ENCODE measurements at regions not wholly inside any gene's neighbourhood (a gene's known extent, or its start where the extent isn't known, plus 50 kb on each side); places are given as distances from the start of the nearest gene placed in this dataset.

- FAIRE-seq, result no peak
These were observed 486.2 kb downstream of the EPHA4 start for GRCh38 chr2:221085936-221086335.

DNA sequence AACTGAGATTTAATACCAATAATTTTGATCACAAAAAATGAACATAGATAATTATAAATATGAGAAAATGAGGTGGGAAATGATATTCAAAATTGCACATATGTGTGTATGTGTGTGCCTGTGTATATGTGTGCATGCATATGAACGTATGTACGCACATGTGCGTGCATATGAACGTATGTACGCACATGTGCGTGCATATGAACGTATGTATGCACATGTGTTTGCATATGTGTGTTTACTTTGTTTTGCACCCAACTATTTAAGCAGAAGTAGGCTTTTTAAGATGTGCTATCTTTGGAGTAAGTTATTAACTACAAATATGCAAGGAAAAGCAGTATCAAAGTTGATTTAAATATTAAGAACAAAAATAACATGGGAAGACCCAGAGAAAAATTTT is 484.3 kb downstream of the EPHA4 start:
- TF ChIP-seq POLR2AphosphoS5 (IDR thresholded peaks at IDR 0.05; ENCODE audit: low read depth, low read length) (no peak), TAF1 (IDR thresholded peaks at IDR 0.05; ENCODE audit: low read depth, low read length) (no peak), POLR2A (IDR thresholded peaks at IDR 0.05; ENCODE audit: low read depth, low read length) (no peak), POU2F2 (IDR thresholded peaks at IDR 0.05; ENCODE audit: low read depth, low read length) (no peak), SPI1 (IDR thresholded peaks at IDR 0.05; ENCODE audit: low read depth, low read length) (no peak), PAX5 (IDR thresholded peaks at IDR 0.05; ENCODE audit: insufficient read depth, low read length, severe bottlenecking) (no peak)
- DNase-seq (ENCODE audit: insufficient read length, low spot score) (no peak), FAIRE-seq (no peak)

More at GRCh38 chr2:221085936-221086335, 486.2 kb downstream of the EPHA4 start:
- no peak for TF ChIP-seq SPI1 (IDR thresholded peaks at IDR 0.05; ENCODE audit: low read depth, low read length)
- TF ChIP-seq POU2F2 (IDR thresholded peaks at IDR 0.05; ENCODE audit: low read depth, low read length), result no peak
- TF ChIP-seq POLR2A (IDR thresholded peaks at IDR 0.05; ENCODE audit: low read depth, low read length), result no peak
- TF ChIP-seq TAF1 (IDR thresholded peaks at IDR 0.05; ENCODE audit: low read depth, low read length), result no peak
- no peak for TF ChIP-seq PAX5 (IDR thresholded peaks at IDR 0.05; ENCODE audit: insufficient read depth, low read length, severe bottlenecking)
- TF ChIP-seq POLR2AphosphoS5 (IDR thresholded peaks at IDR 0.05; ENCODE audit: low read depth, low read length), result no peak
- no peak for DNase-seq (ENCODE audit: insufficient read length, low spot score)

DNA sequence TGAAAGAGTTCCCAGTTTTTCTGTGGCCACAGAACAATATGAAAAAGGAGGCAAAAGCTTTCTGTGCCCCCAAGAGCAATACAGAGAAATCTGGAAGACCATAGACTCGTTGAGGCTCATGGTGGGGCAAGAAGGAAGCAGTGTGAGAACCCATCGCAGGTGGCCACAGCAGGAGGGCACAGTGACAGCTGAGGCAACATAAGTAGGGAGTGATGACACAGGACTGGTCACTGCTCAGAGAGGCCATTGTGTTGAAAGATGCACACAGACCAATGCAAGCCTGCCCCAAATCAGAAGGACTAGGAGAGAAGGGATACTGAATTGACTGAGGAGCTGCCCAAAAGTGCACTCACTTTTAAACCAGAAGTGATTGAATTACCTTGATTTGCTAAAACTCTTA is 483.6 kb downstream of the EPHA4 start:
- no peak for TF ChIP-seq POLR2AphosphoS5 (IDR thresholded peaks at IDR 0.05; ENCODE audit: low read depth, low read length)
- TF ChIP-seq SPI1 (IDR thresholded peaks at IDR 0.05; ENCODE audit: low read depth, low read length), result no peak
- no peak for TF ChIP-seq POLR2A (IDR thresholded peaks at IDR 0.05; ENCODE audit: low read depth, low read length)
- no peak for TF ChIP-seq TAF1 (IDR thresholded peaks at IDR 0.05; ENCODE audit: low read depth, low read length)
- no peak for TF ChIP-seq PAX5 (IDR thresholded peaks at IDR 0.05; ENCODE audit: insufficient read depth, low read length, severe bottlenecking)
- no peak for TF ChIP-seq POU2F2 (IDR thresholded peaks at IDR 0.05; ENCODE audit: low read depth, low read length)
- FAIRE-seq, result no peak
- DNase-seq (ENCODE audit: insufficient read length, low spot score), result no peak

GRCh38 chr2:221095356-221095755 is 476.7 kb downstream of the EPHA4 start:
- FAIRE-seq, result no peak
- TF ChIP-seq POLR2A (IDR thresholded peaks at IDR 0.05; ENCODE audit: low read depth, low read length) (no peak), POU2F2 (IDR thresholded peaks at IDR 0.05; ENCODE audit: low read depth, low read length) (no peak), TAF1 (IDR thresholded peaks at IDR 0.05; ENCODE audit: low read depth, low read length) (no peak), POLR2AphosphoS5 (IDR thresholded peaks at IDR 0.05; ENCODE audit: low read depth, low read length) (no peak), PAX5 (IDR thresholded peaks at IDR 0.05; ENCODE audit: insufficient read depth, low read length, severe bottlenecking) (no peak)
- DNase-seq (ENCODE audit: insufficient read length, low spot score), result no peak

DNA sequence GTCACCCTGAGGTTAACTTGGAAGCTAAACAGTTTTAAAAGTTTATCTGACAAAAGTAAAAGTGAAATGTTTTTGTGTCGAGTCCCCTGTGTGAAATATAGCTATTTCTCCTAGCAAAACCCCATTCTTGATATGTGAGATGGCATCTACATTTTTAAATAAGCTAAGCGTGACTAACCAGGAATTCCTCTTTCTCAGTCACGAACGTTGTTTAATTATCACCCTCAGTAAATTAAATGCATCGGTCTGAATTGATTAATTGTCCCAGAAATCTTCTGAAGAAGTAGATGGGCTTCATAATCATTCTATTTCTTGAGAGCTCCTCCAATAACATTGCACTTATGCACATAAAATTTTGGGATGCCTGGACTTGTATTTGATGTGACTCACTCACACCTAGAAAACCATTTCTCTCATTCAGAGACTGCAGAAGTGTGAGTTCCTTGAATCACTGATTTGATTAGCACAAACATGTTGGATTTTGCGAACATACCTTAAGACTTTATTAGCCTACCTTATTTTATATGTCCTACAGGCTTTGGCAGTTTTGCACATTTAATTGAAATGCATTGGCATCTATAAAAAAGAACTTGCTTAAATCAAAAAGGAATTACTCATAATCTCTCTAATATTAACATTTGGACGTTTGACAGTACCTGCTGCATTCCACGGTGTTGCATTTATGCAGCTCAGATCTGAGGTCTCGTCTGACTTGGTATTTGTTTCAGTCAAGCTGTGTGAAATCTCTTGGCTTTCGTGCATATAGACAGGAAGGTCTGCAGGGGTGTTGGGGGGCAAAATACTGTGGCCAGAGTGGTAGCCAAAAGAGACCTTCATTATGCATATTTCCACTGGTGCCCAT is 475.2 kb downstream of the EPHA4 start:
- TF ChIP-seq POLR2A (IDR thresholded peaks at IDR 0.05; ENCODE audit: low read depth, low read length) (no peak), SPI1 (IDR thresholded peaks at IDR 0.05; ENCODE audit: low read depth, low read length) (no peak), POU2F2 (IDR thresholded peaks at IDR 0.05; ENCODE audit: low read depth, low read length) (no peak), POLR2AphosphoS5 (IDR thresholded peaks at IDR 0.05; ENCODE audit: low read depth, low read length) (no peak), PAX5 (IDR thresholded peaks at IDR 0.05; ENCODE audit: insufficient read depth, low read length, severe bottlenecking) (no peak), TAF1 (IDR thresholded peaks at IDR 0.05; ENCODE audit: low read depth, low read length) (no peak)
- FAIRE-seq, result no peak
- DNase-seq (ENCODE audit: insufficient read length, low spot score), result no peak

DNA sequence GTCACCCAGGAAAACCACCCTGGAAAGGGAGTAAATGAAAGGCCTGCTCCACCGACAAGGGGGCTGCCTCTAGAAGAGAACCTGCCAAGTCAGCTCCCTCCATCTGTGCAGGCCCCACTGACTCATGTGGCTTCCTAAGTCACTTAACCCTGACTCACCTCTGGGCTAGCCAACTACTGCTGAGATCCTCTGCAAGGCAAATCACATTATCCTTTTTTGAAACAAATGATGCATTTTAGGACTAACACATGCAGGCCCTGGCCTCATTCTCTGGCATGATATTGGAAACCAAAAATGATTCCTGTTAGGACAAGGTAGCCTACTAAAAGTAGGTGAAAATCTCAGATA is 474.6 kb downstream of the EPHA4 start:
- FAIRE-seq, result no peak
- TF ChIP-seq POLR2A (IDR thresholded peaks at IDR 0.05; ENCODE audit: low read depth, low read length) (no peak), POU2F2 (IDR thresholded peaks at IDR 0.05; ENCODE audit: low read depth, low read length) (no peak), PAX5 (IDR thresholded peaks at IDR 0.05; ENCODE audit: insufficient read depth, low read length, severe bottlenecking) (no peak), SPI1 (IDR thresholded peaks at IDR 0.05; ENCODE audit: low read depth, low read length) (no peak), POLR2AphosphoS5 (IDR thresholded peaks at IDR 0.05; ENCODE audit: low read depth, low read length) (no peak), TAF1 (IDR thresholded peaks at IDR 0.05; ENCODE audit: low read depth, low read length) (no peak)
- no peak for DNase-seq (ENCODE audit: insufficient read length, low spot score)

DNA sequence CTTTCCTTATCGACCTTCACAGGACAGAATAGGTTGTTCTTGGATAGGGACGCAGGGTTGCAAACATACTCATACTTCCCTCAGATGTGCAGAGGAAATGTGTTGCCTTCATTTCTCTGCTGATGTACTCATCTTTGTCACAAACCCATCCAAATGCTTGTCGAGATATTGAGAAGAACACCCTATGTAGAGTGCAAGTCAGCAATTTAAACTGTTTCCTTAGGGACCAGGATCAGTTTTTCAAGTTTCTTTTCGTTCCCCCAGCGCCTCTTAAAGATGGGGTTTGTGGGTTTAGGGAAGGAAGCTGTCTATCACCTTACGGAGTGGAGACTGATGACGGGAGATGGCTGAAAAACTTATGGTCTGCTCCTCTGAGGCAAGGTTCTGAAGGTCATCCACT is 474.2 kb downstream of the EPHA4 start:
- no peak for DNase-seq (ENCODE audit: insufficient read length, low spot score)
- TF ChIP-seq SPI1 (IDR thresholded peaks at IDR 0.05; ENCODE audit: low read depth, low read length), result no peak
- no peak for FAIRE-seq

GRCh38 chr2:221100467-221101089 is 471.5 kb downstream of the EPHA4 start:
- FAIRE-seq (no peak), DNase-seq (ENCODE audit: insufficient read length, low spot score) (no peak)
- TF ChIP-seq POLR2A (IDR thresholded peaks at IDR 0.05; ENCODE audit: low read depth, low read length), result no peak
- no peak for TF ChIP-seq POLR2AphosphoS5 (IDR thresholded peaks at IDR 0.05; ENCODE audit: low read depth, low read length)
- no peak for TF ChIP-seq POU2F2 (IDR thresholded peaks at IDR 0.05; ENCODE audit: low read depth, low read length)
- TF ChIP-seq SPI1 (IDR thresholded peaks at IDR 0.05; ENCODE audit: low read depth, low read length), result no peak
- no peak for TF ChIP-seq TAF1 (IDR thresholded peaks at IDR 0.05; ENCODE audit: low read depth, low read length)
- TF ChIP-seq PAX5 (IDR thresholded peaks at IDR 0.05; ENCODE audit: insufficient read depth, low read length, severe bottlenecking), result no peak

- DNase-seq (ENCODE audit: insufficient read length, low spot score), result no peak
- TF ChIP-seq SPI1 (IDR thresholded peaks at IDR 0.05; ENCODE audit: low read depth, low read length) (no peak), PAX5 (IDR thresholded peaks at IDR 0.05; ENCODE audit: insufficient read depth, low read length, severe bottlenecking) (no peak), TAF1 (IDR thresholded peaks at IDR 0.05; ENCODE audit: low read depth, low read length) (no peak), POLR2A (IDR thresholded peaks at IDR 0.05; ENCODE audit: low read depth, low read length) (no peak), POU2F2 (IDR thresholded peaks at IDR 0.05; ENCODE audit: low read depth, low read length) (no peak), POLR2AphosphoS5 (IDR thresholded peaks at IDR 0.05; ENCODE audit: low read depth, low read length) (no peak)
- FAIRE-seq, result no peak
These were observed 469.0 kb downstream of the EPHA4 start for GRCh38 chr2:221102896-221103688.
